ENCODE measurements at regions not wholly inside any gene's neighbourhood (a gene's known extent, or its start where the extent isn't known, plus 50 kb on each side); places are given as distances from the start of the nearest gene placed in this dataset.

- DNase-seq (no peak), ATAC-seq (ENCODE audit: insufficient read depth, low FRiP score) (no peak)
- 85 to 88% methylated on average over 2 of the region's 2 CpGs for WGBS, 2 donors
These were observed 299.1 kb upstream of the ADAMTS5 start for GRCh38 chr21:27265949-27266348.

GRCh38 chr21:27265492-27265891, 298.6 kb upstream of the ADAMTS5 start:
- Histone ChIP-seq H3K27me3 (ENCODE audit: control insufficient read depth in 3 of 3, insufficient read depth in 3 of 3, low read length in 2 of 3) (no peaks in the 10 kb centered on the region), H3K27ac (ENCODE audit: low read depth in 1 of 2, low read length in 1 of 2) (no peak overlapping the region), H3K4me3 (no peak overlapping the region), H3K36me3 (ENCODE audit: control insufficient read depth in 4 of 4, insufficient read depth in 4 of 4, low read length in 4 of 4) (no peaks in the 10 kb centered on the region), H3K9me3 (ENCODE audit: control insufficient read depth in 4 of 4, insufficient read depth in 3 of 4, low read length in 3 of 4) (no peaks in the 10 kb centered on the region), H3K9ac (ENCODE audit: insufficient read depth in 1 of 2, low read length in 2 of 2) (no peak overlapping the region), H3K4me1 (ENCODE audit: control insufficient read depth in 5 of 5, insufficient read depth in 5 of 5, low read length in 5 of 5) (peaks cover 0 to 11% (median 0%) of the 10 kb centered on the region in 5 donors)
- no peak for DNase-seq
- ATAC-seq (ENCODE audit: insufficient read depth, low FRiP score): no peak
- 94 to 98% methylated on average over 1 of the region's 1 CpG for WGBS, 2 donors
- no peak for TF ChIP-seq CTCF (IDR thresholded peaks at IDR 0.05; ENCODE audit: control extremely low read depth, extremely low read depth)

More at GRCh38 chr21:27265949-27266348, 299.1 kb upstream of the ADAMTS5 start:
- H3K36me3 ChIP-seq (ENCODE audit: control insufficient read depth in 4 of 4, insufficient read depth in 4 of 4, low read length in 4 of 4): no peaks in the 10 kb centered on the region
- H3K27me3 ChIP-seq (ENCODE audit: control insufficient read depth in 3 of 3, insufficient read depth in 3 of 3, low read length in 2 of 3): no peaks in the 10 kb centered on the region
- H3K4me3 ChIP-seq: no peak overlapping the region
- TF ChIP-seq CTCF (IDR thresholded peaks at IDR 0.05; ENCODE audit: control extremely low read depth, extremely low read depth): no peak
- H3K4me1 ChIP-seq (ENCODE audit: control insufficient read depth in 5 of 5, insufficient read depth in 5 of 5, low read length in 5 of 5): peaks cover 0 to 11% (median 0%) of the 10 kb centered on the region in 5 donors
- no peak overlapping the region for H3K27ac ChIP-seq (ENCODE audit: low read depth in 1 of 2, low read length in 1 of 2)
- no peak overlapping the region for H3K9ac ChIP-seq (ENCODE audit: insufficient read depth in 1 of 2, low read length in 2 of 2)
- no peaks in the 10 kb centered on the region for H3K9me3 ChIP-seq (ENCODE audit: control insufficient read depth in 4 of 4, insufficient read depth in 3 of 4, low read length in 3 of 4)

GRCh38 chr21:27261676-27262075, 294.8 kb upstream of the ADAMTS5 start:
- no peak overlapping the region for H3K27ac ChIP-seq (ENCODE audit: low read depth in 1 of 2, low read length in 1 of 2)
- H3K27me3 ChIP-seq (ENCODE audit: control insufficient read depth in 3 of 3, insufficient read depth in 3 of 3, low read length in 2 of 3): no peaks in the 10 kb centered on the region
- no peak overlapping the region for H3K9ac ChIP-seq (ENCODE audit: insufficient read depth in 1 of 2, low read length in 2 of 2)
- WGBS, 2 donors: 96% methylated on average over 2 of the region's 2 CpGs
- H3K4me1 ChIP-seq (ENCODE audit: control insufficient read depth in 5 of 5, insufficient read depth in 5 of 5, low read length in 5 of 5): peaks cover 0 to 3% (median 0%) of the 10 kb centered on the region in 5 donors
- ATAC-seq (ENCODE audit: insufficient read depth, low FRiP score) (no peak), DNase-seq (no peak)
- no peaks in the 10 kb centered on the region for H3K36me3 ChIP-seq (ENCODE audit: control insufficient read depth in 4 of 4, insufficient read depth in 4 of 4, low read length in 4 of 4)
- no peak for TF ChIP-seq CTCF (IDR thresholded peaks at IDR 0.05; ENCODE audit: control extremely low read depth, extremely low read depth)
- no peak overlapping the region for H3K4me3 ChIP-seq
- no peaks in the 10 kb centered on the region for H3K9me3 ChIP-seq (ENCODE audit: control insufficient read depth in 4 of 4, insufficient read depth in 3 of 4, low read length in 3 of 4)

GRCh38 chr21:27260728-27261127, 293.8 kb upstream of the ADAMTS5 start:
- 91 to 92% methylated on average over 2 of the region's 2 CpGs for WGBS, 2 donors
- Histone ChIP-seq H3K9ac (ENCODE audit: insufficient read depth in 1 of 2, low read length in 2 of 2) (no peak overlapping the region), H3K36me3 (ENCODE audit: control insufficient read depth in 4 of 4, insufficient read depth in 4 of 4, low read length in 4 of 4) (no peaks in the 10 kb centered on the region), H3K4me3 (no peak overlapping the region), H3K27me3 (ENCODE audit: control insufficient read depth in 3 of 3, insufficient read depth in 3 of 3, low read length in 2 of 3) (no peaks in the 10 kb centered on the region), H3K9me3 (ENCODE audit: control insufficient read depth in 4 of 4, insufficient read depth in 3 of 4, low read length in 3 of 4) (no peaks in the 10 kb centered on the region), H3K4me1 (ENCODE audit: control insufficient read depth in 5 of 5, insufficient read depth in 5 of 5, low read length in 5 of 5) (peaks cover 0 to 3% (median 0%) of the 10 kb centered on the region in 5 donors), H3K27ac (ENCODE audit: low read depth in 1 of 2, low read length in 1 of 2) (no peak overlapping the region)
- no peak for ATAC-seq (ENCODE audit: insufficient read depth, low FRiP score)
- DNase-seq: no peak
- TF ChIP-seq CTCF (IDR thresholded peaks at IDR 0.05; ENCODE audit: control extremely low read depth, extremely low read depth): no peak

Measured in lung (tissue), 11 donors.